WTC11 (cell line): ENCODE measurements at regions not wholly inside any gene's neighbourhood (a gene's known extent, or its start where the extent isn't known, plus 50 kb on each side); places are given as distances from the start of the nearest gene placed in this dataset.
A peak's percentile ranks its signal among the peaks of the same experiment; 100 is the strongest.

Experiments
- ATAC-seq: fragments of 200-7000 bp; cut with Tn5 transposase; 2 replicates; pipeline ENCODE4 v1.10.0; 2021; ENCODE audit warnings: mild to moderate bottlenecking, moderate library complexity
- CTCF ChIA-PET: fragments of 300-600 bp; sonication (Branson Sonifier 250); formaldehyde crosslinking; loops from one replicate; lab custom pipeline; 2021; ENCODE audit warnings: antibody characterized with exemption; lab: Charles Lee
- POLR2A ChIA-PET: fragments of 350-600 bp; sonication (Branson Sonifier 250); formaldehyde crosslinking; loops from one replicate; lab custom pipeline; 2021; ENCODE audit warnings: antibody characterized with exemption; lab: Charles Lee
- DNase-seq: peaks from one replicate; pipeline ENCODE4 v3.0.0; 2021; ENCODE audit warnings: low spot score
- H3K27ac Mint-ChIP-seq: 2 replicates; pipeline ENCODE4 v1.8.0; 2021; ENCODE audit warnings: mixed read lengths
- H3K27me3 Mint-ChIP-seq: 2 replicates; pipeline ENCODE4 v1.8.0; 2021; ENCODE audit warnings: low read depth, mild to moderate bottlenecking, moderate library complexity, mixed read lengths
- H3K36me3 Mint-ChIP-seq: 2 replicates; pipeline ENCODE4 v1.8.0; 2021; ENCODE audit warnings: mixed read lengths
- H3K4me1 Mint-ChIP-seq: 2 replicates; pipeline ENCODE4 v1.8.0; 2022; ENCODE audit warnings: mixed read lengths
- H3K4me3 Mint-ChIP-seq: 2 replicates; pipeline ENCODE4 v1.8.0; 2021; ENCODE audit warnings: mild to moderate bottlenecking, moderate library complexity, mixed read lengths
- H3K9me3 Mint-ChIP-seq: 2 replicates; pipeline ENCODE4 v1.8.0; 2021; ENCODE audit warnings: mixed read lengths
- ATF3 ChIP-seq: sonication (generic); formaldehyde crosslinking; conservative IDR thresholded peaks from 2 replicates; pipeline ENCODE4 v1.8.1; 2022; ENCODE audit warnings: mild to moderate bottlenecking, missing genetic modification reagents
- GABPB1 ChIP-seq: sonication (generic); formaldehyde crosslinking; IDR thresholded peaks from 2 replicates; pipeline ENCODE4 v1.8.1; 2023; ENCODE audit warnings: mild to moderate bottlenecking, missing genetic modification reagents
- JAZF1 ChIP-seq: fragments of 250-450 bp; sonication (Bioruptor Pico); IDR thresholded peaks from 2 replicates; pipeline ENCODE4 v1.9.0; 2021; ENCODE audit warnings: moderate library complexity, mild to moderate bottlenecking, inconsistent platforms
- KAT7 ChIP-seq: sonication (generic); formaldehyde crosslinking; IDR thresholded peaks from 2 replicates; pipeline ENCODE4 v1.8.1; 2023; ENCODE audit warnings: missing genetic modification reagents, mild to moderate bottlenecking, borderline replicate concordance
- MAX ChIP-seq: sonication (generic); formaldehyde crosslinking; IDR thresholded peaks from 2 replicates; pipeline ENCODE4 v1.8.0; 2022; ENCODE audit warnings: mild to moderate bottlenecking, missing genetic modification reagents
- MYBL2 ChIP-seq: sonication (generic); formaldehyde crosslinking; IDR thresholded peaks from 2 replicates; pipeline ENCODE4 v1.8.1; 2023; ENCODE audit warnings: mild to moderate bottlenecking, moderate library complexity, missing genetic modification reagents
- NR3C1 ChIP-seq: sonication (generic); formaldehyde crosslinking; conservative IDR thresholded peaks from 2 replicates; pipeline ENCODE4 v1.8.1; 2023; ENCODE audit warnings: low read depth, mild to moderate bottlenecking, missing genetic modification reagents
- ZBTB43 ChIP-seq: sonication (generic); formaldehyde crosslinking; IDR thresholded peaks from 2 replicates; pipeline ENCODE4 v1.8.1; 2023; ENCODE audit warnings: mild to moderate bottlenecking, missing genetic modification reagents
- ZNF138 ChIP-seq: sonication (generic); formaldehyde crosslinking; conservative IDR thresholded peaks from 2 replicates; pipeline ENCODE4 v1.8.1; 2022; ENCODE audit warnings: mild to moderate bottlenecking, moderate library complexity, missing genetic modification reagents
- ZNF232 ChIP-seq: sonication (generic); formaldehyde crosslinking; IDR thresholded peaks from 2 replicates; pipeline ENCODE4 v1.8.0; 2022; ENCODE audit warnings: mild to moderate bottlenecking, missing genetic modification reagents
- ZNF396 ChIP-seq: fragments of 250-450 bp; sonication (Bioruptor Pico); IDR thresholded peaks from 2 replicates; pipeline ENCODE4 v1.8.0; 2021; ENCODE audit warnings: mild to moderate bottlenecking, moderate library complexity, borderline replicate concordance
- ZNF532 ChIP-seq: fragments of 250-450 bp; sonication (Bioruptor Pico); IDR thresholded peaks from 2 replicates; pipeline ENCODE4 v1.9.0; 2021; ENCODE audit warnings: mild to moderate bottlenecking, borderline replicate concordance
- ZNF671 ChIP-seq: fragments of 250-450 bp; sonication (Bioruptor Pico); IDR thresholded peaks from 2 replicates; pipeline ENCODE4 v1.8.0; 2021; ENCODE audit warnings: mild to moderate bottlenecking
- TF ChIP-seq, protein P1 (sequence below): sonication (generic); formaldehyde crosslinking; IDR thresholded peaks from 2 replicates; pipeline ENCODE4 v1.8.1; 2023; ENCODE audit warnings: mild to moderate bottlenecking, missing genetic modification reagents, borderline replicate concordance
- TF ChIP-seq, protein P2 (sequence below): sonication (generic); formaldehyde crosslinking; IDR thresholded peaks from 2 replicates; pipeline ENCODE4 v1.8.0; 2022; ENCODE audit warnings: missing genetic modification reagents
- TF ChIP-seq, protein P3 (sequence below): sonication (generic); formaldehyde crosslinking; IDR thresholded peaks from 2 replicates; pipeline ENCODE4 v1.8.0; 2023; ENCODE audit warnings: missing genetic modification reagents
- TF ChIP-seq, protein P4 (sequence below): sonication (generic); formaldehyde crosslinking; IDR thresholded peaks from 2 replicates; pipeline ENCODE4 v1.8.1; 2022; ENCODE audit warnings: low read depth, missing genetic modification reagents, borderline replicate concordance
- TF ChIP-seq, protein P5 (sequence below): sonication (generic); formaldehyde crosslinking; IDR thresholded peaks from 2 replicates; pipeline ENCODE4 v1.8.0; 2022; ENCODE audit warnings: mild to moderate bottlenecking, missing genetic modification reagents

GRCh38 chr2:180656455-180656847 lies 324.0 kb upstream of the UBE2E3 start (continued):
- TF ChIP-seq, protein P1, sequence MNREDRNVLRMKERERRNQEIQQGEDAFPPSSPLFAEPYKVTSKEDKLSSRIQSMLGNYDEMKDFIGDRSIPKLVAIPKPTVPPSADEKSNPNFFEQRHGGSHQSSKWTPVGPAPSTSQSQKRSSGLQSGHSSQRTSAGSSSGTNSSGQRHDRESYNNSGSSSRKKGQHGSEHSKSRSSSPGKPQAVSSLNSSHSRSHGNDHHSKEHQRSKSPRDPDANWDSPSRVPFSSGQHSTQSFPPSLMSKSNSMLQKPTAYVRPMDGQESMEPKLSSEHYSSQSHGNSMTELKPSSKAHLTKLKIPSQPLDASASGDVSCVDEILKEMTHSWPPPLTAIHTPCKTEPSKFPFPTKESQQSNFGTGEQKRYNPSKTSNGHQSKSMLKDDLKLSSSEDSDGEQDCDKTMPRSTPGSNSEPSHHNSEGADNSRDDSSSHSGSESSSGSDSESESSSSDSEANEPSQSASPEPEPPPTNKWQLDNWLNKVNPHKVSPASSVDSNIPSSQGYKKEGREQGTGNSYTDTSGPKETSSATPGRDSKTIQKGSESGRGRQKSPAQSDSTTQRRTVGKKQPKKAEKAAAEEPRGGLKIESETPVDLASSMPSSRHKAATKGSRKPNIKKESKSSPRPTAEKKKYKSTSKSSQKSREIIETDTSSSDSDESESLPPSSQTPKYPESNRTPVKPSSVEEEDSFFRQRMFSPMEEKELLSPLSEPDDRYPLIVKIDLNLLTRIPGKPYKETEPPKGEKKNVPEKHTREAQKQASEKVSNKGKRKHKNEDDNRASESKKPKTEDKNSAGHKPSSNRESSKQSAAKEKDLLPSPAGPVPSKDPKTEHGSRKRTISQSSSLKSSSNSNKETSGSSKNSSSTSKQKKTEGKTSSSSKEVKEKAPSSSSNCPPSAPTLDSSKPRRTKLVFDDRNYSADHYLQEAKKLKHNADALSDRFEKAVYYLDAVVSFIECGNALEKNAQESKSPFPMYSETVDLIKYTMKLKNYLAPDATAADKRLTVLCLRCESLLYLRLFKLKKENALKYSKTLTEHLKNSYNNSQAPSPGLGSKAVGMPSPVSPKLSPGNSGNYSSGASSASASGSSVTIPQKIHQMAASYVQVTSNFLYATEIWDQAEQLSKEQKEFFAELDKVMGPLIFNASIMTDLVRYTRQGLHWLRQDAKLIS (CRISPR knock-in tag): no peak
- no peak for TF ChIP-seq MYBL2
- TF ChIP-seq, protein P2, sequence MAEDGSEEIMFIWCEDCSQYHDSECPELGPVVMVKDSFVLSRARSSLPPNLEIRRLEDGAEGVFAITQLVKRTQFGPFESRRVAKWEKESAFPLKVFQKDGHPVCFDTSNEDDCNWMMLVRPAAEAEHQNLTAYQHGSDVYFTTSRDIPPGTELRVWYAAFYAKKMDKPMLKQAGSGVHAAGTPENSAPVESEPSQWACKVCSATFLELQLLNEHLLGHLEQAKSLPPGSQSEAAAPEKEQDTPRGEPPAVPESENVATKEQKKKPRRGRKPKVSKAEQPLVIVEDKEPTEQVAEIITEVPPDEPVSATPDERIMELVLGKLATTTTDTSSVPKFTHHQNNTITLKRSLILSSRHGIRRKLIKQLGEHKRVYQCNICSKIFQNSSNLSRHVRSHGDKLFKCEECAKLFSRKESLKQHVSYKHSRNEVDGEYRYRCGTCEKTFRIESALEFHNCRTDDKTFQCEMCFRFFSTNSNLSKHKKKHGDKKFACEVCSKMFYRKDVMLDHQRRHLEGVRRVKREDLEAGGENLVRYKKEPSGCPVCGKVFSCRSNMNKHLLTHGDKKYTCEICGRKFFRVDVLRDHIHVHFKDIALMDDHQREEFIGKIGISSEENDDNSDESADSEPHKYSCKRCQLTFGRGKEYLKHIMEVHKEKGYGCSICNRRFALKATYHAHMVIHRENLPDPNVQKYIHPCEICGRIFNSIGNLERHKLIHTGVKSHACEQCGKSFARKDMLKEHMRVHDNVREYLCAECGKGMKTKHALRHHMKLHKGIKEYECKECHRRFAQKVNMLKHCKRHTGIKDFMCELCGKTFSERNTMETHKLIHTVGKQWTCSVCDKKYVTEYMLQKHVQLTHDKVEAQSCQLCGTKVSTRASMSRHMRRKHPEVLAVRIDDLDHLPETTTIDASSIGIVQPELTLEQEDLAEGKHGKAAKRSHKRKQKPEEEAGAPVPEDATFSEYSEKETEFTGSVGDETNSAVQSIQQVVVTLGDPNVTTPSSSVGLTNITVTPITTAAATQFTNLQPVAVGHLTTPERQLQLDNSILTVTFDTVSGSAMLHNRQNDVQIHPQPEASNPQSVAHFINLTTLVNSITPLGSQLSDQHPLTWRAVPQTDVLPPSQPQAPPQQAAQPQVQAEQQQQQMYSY (CRISPR knock-in tag): no peak
- TF ChIP-seq, protein P3, sequence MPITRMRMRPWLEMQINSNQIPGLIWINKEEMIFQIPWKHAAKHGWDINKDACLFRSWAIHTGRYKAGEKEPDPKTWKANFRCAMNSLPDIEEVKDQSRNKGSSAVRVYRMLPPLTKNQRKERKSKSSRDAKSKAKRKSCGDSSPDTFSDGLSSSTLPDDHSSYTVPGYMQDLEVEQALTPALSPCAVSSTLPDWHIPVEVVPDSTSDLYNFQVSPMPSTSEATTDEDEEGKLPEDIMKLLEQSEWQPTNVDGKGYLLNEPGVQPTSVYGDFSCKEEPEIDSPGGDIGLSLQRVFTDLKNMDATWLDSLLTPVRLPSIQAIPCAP (CRISPR knock-in tag): no peak
- no peak for TF ChIP-seq ZNF671 (CRISPR knock-in tag)

DNA sequence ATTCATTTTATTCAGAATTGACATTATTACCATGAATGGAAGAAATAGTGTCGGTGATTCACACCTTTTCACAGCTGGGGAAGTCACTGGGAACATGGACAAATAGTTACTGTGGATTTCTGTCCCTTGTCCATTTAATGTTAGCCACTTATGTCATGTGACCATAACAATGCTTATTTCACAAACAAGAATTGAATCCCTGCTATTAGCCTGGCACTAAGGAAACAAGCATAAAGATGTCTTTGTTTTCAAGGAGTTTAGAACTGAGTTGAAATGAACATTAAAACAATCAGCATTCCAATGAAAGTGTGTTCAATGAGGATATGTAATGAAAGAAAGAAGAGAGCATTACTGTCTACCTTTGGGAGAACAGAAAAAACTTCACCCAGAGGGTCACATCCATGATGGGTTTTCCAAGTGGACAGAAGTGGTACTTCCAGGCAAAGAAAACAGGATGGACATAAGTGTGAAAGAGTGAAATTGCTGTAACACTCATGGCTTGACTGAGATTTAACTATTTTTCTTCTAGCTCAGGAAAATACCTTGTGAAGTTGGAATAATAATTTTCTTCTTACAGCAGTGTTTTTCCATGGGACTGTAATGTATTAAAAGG lies 324.5 kb upstream of the UBE2E3 start:
- peaks cover 20% of the 10 kb centered on the region for H3K4me1 Mint-ChIP-seq
- POLR2A ChIA-PET: no interaction called here
- no peak overlapping the region for H3K4me3 Mint-ChIP-seq
- H3K27ac Mint-ChIP-seq: no peak overlapping the region
- CTCF ChIA-PET: no interaction called here
- no peaks in the 10 kb centered on the region for H3K27me3 Mint-ChIP-seq
- ATAC-seq (peak; percentile 53; the same call in 1 of the 2 replicates), DNase-seq (no peak)
- H3K9me3 Mint-ChIP-seq: no peaks in the 10 kb centered on the region
- H3K36me3 Mint-ChIP-seq: no peaks in the 10 kb centered on the region
- TF ChIP-seq, protein P4, sequence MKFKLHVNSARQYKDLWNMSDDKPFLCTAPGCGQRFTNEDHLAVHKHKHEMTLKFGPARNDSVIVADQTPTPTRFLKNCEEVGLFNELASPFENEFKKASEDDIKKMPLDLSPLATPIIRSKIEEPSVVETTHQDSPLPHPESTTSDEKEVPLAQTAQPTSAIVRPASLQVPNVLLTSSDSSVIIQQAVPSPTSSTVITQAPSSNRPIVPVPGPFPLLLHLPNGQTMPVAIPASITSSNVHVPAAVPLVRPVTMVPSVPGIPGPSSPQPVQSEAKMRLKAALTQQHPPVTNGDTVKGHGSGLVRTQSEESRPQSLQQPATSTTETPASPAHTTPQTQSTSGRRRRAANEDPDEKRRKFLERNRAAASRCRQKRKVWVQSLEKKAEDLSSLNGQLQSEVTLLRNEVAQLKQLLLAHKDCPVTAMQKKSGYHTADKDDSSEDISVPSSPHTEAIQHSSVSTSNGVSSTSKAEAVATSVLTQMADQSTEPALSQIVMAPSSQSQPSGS (CRISPR knock-in tag): no peak
- TF ChIP-seq, protein P5, sequence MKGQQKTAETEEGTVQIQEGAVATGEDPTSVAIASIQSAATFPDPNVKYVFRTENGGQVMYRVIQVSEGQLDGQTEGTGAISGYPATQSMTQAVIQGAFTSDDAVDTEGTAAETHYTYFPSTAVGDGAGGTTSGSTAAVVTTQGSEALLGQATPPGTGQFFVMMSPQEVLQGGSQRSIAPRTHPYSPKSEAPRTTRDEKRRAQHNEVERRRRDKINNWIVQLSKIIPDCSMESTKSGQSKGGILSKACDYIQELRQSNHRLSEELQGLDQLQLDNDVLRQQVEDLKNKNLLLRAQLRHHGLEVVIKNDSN (CRISPR knock-in tag): no peak
- TF ChIP-seq ZNF232 (no peak), ATF3 (CRISPR knock-in tag) (no peak), MYBL2 (no peak), ZNF138 (no peak), ZBTB43 (CRISPR knock-in tag) (no peak), KAT7 (CRISPR knock-in tag) (no peak), GABPB1 (CRISPR knock-in tag) (no peak), MAX (CRISPR knock-in tag) (no peak), JAZF1 (no peak), ZNF532 (CRISPR knock-in tag) (no peak), NR3C1 (CRISPR knock-in tag) (no peak), ZNF396 (CRISPR knock-in tag) (no peak), ZNF671 (CRISPR knock-in tag) (no peak)
